Glomerular visceral epithelial cell (primary cell): ENCODE measurements at regions not wholly inside any gene's neighbourhood (a gene's known extent, or its start where the extent isn't known, plus 50 kb on each side); places are given as distances from the start of the nearest gene placed in this dataset.

ENCODE experiments used
- DNase-seq: peaks from one replicate; pipeline ENCODE4 v3.0.0-alpha.2; 2016; ENCODE audit errors: extremely low spot score

GRCh38 chr4:14771504-14772175, 230.6 kb upstream of the CPEB2 start:
- no peak for DNase-seq

- no peak for DNase-seq
Measured at GRCh38 chr4:14772388-14772787, 229.9 kb upstream of the CPEB2 start.

GRCh38 chr4:14783011-14783877, 219.0 kb upstream of the CPEB2 start:
- DNase-seq: no peak

- DNase-seq: no peak
Measured at GRCh38 chr4:14787221-14787620, 215.1 kb upstream of the CPEB2 start.

GRCh38 chr4:14787894-14788293, 214.4 kb upstream of the CPEB2 start:
- no peak for DNase-seq

- DNase-seq: no peak
Measured at GRCh38 chr4:14790494-14790893, 211.8 kb upstream of the CPEB2 start.

GRCh38 chr4:14792702-14793227, 209.5 kb upstream of the CPEB2 start:
- no peak for DNase-seq

- DNase-seq: no peak
Measured at GRCh38 chr4:14800977-14801376, 201.3 kb upstream of the CPEB2 start.

- DNase-seq: no peak
Measured at GRCh38 chr4:14802596-14802995, 199.7 kb upstream of the CPEB2 start.

GRCh38 chr4:14807856-14808255, 194.4 kb upstream of the CPEB2 start:
- no peak for DNase-seq

- DNase-seq: no peak
Measured at GRCh38 chr4:14809203-14809602, 193.1 kb upstream of the CPEB2 start.

GRCh38 chr4:14810121-14810520, 192.2 kb upstream of the CPEB2 start:
- DNase-seq: no peak

GRCh38 chr4:14810568-14810967, 191.7 kb upstream of the CPEB2 start:
- no peak for DNase-seq

- no peak for DNase-seq
Measured at GRCh38 chr4:14812101-14812500, 190.2 kb upstream of the CPEB2 start.

- no peak for DNase-seq
Measured at GRCh38 chr4:14816623-14817261, 185.5 kb upstream of the CPEB2 start.

- DNase-seq: no peak
Measured at GRCh38 chr4:14824189-14824588, 178.1 kb upstream of the CPEB2 start.

GRCh38 chr4:14827111-14827510, 175.2 kb upstream of the CPEB2 start:
- no peak for DNase-seq

GRCh38 chr4:14829795-14830194, 172.5 kb upstream of the CPEB2 start:
- no peak for DNase-seq

GRCh38 chr4:14831416-14831815, 170.9 kb upstream of the CPEB2 start:
- no peak for DNase-seq

- DNase-seq: no peak
Measured at GRCh38 chr4:14833053-14833452, 169.2 kb upstream of the CPEB2 start.

- DNase-seq: no peak
Measured at GRCh38 chr4:14834382-14834781, 167.9 kb upstream of the CPEB2 start.

- no peak for DNase-seq
Measured at GRCh38 chr4:14835288-14835687, 167.0 kb upstream of the CPEB2 start.
